Kidney (tissue), 13 donors: ENCODE measurements at regions not wholly inside any gene's neighbourhood (a gene's known extent, or its start where the extent isn't known, plus 50 kb on each side); places are given as distances from the start of the nearest gene placed in this dataset.
A peak's percentile ranks its signal among the peaks of the same experiment; 100 is the strongest.

Source experiments
- DNase-seq, 5 donors: peaks; one replicate each; pipeline ENCODE4 v3.0.0-alpha.2; 2013 to 2020
- FAIRE-seq: peaks from 2 replicates; lab custom pipeline; 2012; peaks lifted over from hg19 to GRCh38; lab: Jason Lieb, UNC
- H3K27ac ChIP-seq, 2 donors: one replicate each; pipeline ENCODE4 v1.7.0; 2013; ENCODE audit warnings: low read depth in 2 of 2, low read length in 2 of 2, inconsistent platforms in 1 of 2
- H3K27me3 ChIP-seq: one replicate; pipeline ENCODE4 v1.7.1; 2013; ENCODE audit warnings: low read length, inconsistent platforms; ENCODE audit not compliant: control insufficient read depth, insufficient read depth
- H3K36me3 ChIP-seq, 3 donors: one replicate each; pipeline versions ENCODE4 v1.7.0 to v1.7.1; 2013; ENCODE audit warnings: low read length in 3 of 3, control low read depth in 1 of 3, inconsistent platforms in 1 of 3; ENCODE audit not compliant: insufficient read depth in 3 of 3, control insufficient read depth in 2 of 3
- H3K4me1 ChIP-seq, 3 donors: one replicate each; pipeline versions ENCODE4 v1.7.0 to v1.7.1; 2013; ENCODE audit warnings: low read length in 3 of 3, inconsistent platforms in 1 of 3, low read depth in 1 of 3; ENCODE audit not compliant: control insufficient read depth in 2 of 3, insufficient read depth in 2 of 3
- H3K4me3 ChIP-seq, 3 donors: one replicate each; pipeline versions ENCODE4 v1.7.0 to v1.8.1; 2013; ENCODE audit warnings: low read length in 3 of 3, control low read depth in 1 of 3, inconsistent platforms in 1 of 3
- H3K9ac ChIP-seq, 3 donors: one replicate each; pipeline versions ENCODE4 v1.7.0 to v1.7.1; 2013; ENCODE audit warnings: low read length in 3 of 3, control low read depth in 1 of 3, inconsistent platforms in 1 of 3
- H3K9me3 ChIP-seq, 3 donors: one replicate each; pipeline versions ENCODE4 v1.7.0 to v1.7.1; 2013; ENCODE audit warnings: low read length in 3 of 3, control low read depth in 1 of 3, inconsistent platforms in 1 of 3; ENCODE audit not compliant: control insufficient read depth in 2 of 3, insufficient read depth in 1 of 3
- CTCF ChIP-seq: IDR thresholded peaks from 3 replicates; pipeline ENCODE4 v1.5.1; 2012; ENCODE audit warnings: mild to moderate bottlenecking, moderate library complexity, borderline replicate concordance; ENCODE audit not compliant: insufficient read depth; ENCODE audit errors: extremely low read depth
- intact Hi-C: fragments of 100-400 bp; cut with DNase I; formaldehyde crosslinking; loops from one replicate; pipeline ENCODE4 v1.11.1; 2022
- donor health status: control.
- donor health status: control.
- donor health status: control.
- donor health status: control.
- donor health status: control.
- donor health status: DM: yes; HTN: yes; CAD: no.
- donor health status: Normal renal cell carcinoma (clear cell type).

GRCh38 chrX:27008486-27008885 lies 454.7 kb downstream of the PPP4R3C start:
- peak in 2 of 5 donors; percentile 0 to 9 for DNase-seq
- intact Hi-C loops, result no loop called here
- H3K27ac ChIP-seq, result no peak overlapping the region
- no peaks in the 10 kb centered on the region for H3K27me3 ChIP-seq
- TF ChIP-seq CTCF, result no peak
- no peaks in the 10 kb centered on the region for H3K36me3 ChIP-seq
- H3K4me1 ChIP-seq, result no peaks in the 10 kb centered on the region
- H3K9ac ChIP-seq, result no peak overlapping the region
- H3K4me3 ChIP-seq, result no peak overlapping the region
- H3K9me3 ChIP-seq, result no peaks in the 10 kb centered on the region
- FAIRE-seq, result no peak

- intact Hi-C loops, result no loop called here
- no peak overlapping the region for H3K27ac ChIP-seq
- H3K36me3 ChIP-seq, result no peaks in the 10 kb centered on the region
- TF ChIP-seq CTCF, result no peak
- FAIRE-seq, result no peak
- no peaks in the 10 kb centered on the region for H3K4me1 ChIP-seq
- no peak overlapping the region for H3K9ac ChIP-seq
- no peaks in the 10 kb centered on the region for H3K27me3 ChIP-seq
- no peak overlapping the region for H3K4me3 ChIP-seq
- DNase-seq, result no peak
- no peaks in the 10 kb centered on the region for H3K9me3 ChIP-seq
Observed at GRCh38 chrX:26999634-27000033, 463.5 kb downstream of the PPP4R3C start.

- TF ChIP-seq CTCF, result no peak
- no peaks in the 10 kb centered on the region for H3K27me3 ChIP-seq
- H3K9ac ChIP-seq, result no peak overlapping the region
- intact Hi-C loops, result no loop called here
- no peak for FAIRE-seq
- H3K9me3 ChIP-seq, result no peaks in the 10 kb centered on the region
- DNase-seq, result no peak
- H3K36me3 ChIP-seq, result no peaks in the 10 kb centered on the region
- H3K27ac ChIP-seq, result no peak overlapping the region
- H3K4me3 ChIP-seq, result no peak overlapping the region
- no peaks in the 10 kb centered on the region for H3K4me1 ChIP-seq
Observed at GRCh38 chrX:26958261-26958660, 504.9 kb downstream of the PPP4R3C start.

GRCh38 chrX:26954029-26954428 lies 509.1 kb downstream of the PPP4R3C start:
- intact Hi-C loops, result no loop called here
- Histone ChIP-seq H3K4me3 (no peak overlapping the region), H3K36me3 (no peaks in the 10 kb centered on the region), H3K9me3 (no peaks in the 10 kb centered on the region), H3K27me3 (no peaks in the 10 kb centered on the region), H3K9ac (no peak overlapping the region), H3K4me1 (no peaks in the 10 kb centered on the region), H3K27ac (no peak overlapping the region)
- DNase-seq (no peak), FAIRE-seq (no peak)
- TF ChIP-seq CTCF, result no peak
